GM23338 (cell line): ENCODE measurements at regions not wholly inside any gene's neighbourhood (a gene's known extent, or its start where the extent isn't known, plus 50 kb on each side); places are given as distances from the start of the nearest gene placed in this dataset.

Experiments
- ATAC-seq: fragments of 200-7000 bp; cut with Tn5 transposase; 3 replicates; pipeline ENCODE4 v1.9.1; 2020
- DNase-seq: peaks from one replicate; pipeline ENCODE4 v3.0.0-alpha.2; 2015; ENCODE audit warnings: low spot score
- H2AFZ ChIP-seq: fragments of 200-600 bp; sonication (generic); 2 replicates; pipeline ENCODE4 v1.8.0; 2016; ENCODE audit warnings: antibody characterized with exemption, mild to moderate bottlenecking, moderate library complexity
- H3F3A ChIP-seq: fragments of 200-600 bp; sonication (generic); replicated peaks from 2 replicates; pipeline ENCODE4 v1.8.0; 2017; ENCODE audit warnings: antibody characterized with exemption, mixed run types, low read depth
- H3K27ac ChIP-seq: fragments of 200-600 bp; sonication (generic); 2 replicates; pipeline ENCODE4 v1.6.1; 2016; ENCODE audit warnings: low read depth
- H3K27me3 ChIP-seq: fragments of 200-600 bp; sonication (generic); 2 replicates; pipeline ENCODE4 v1.8.0; 2016; ENCODE audit warnings: mild to moderate bottlenecking, mixed run types, moderate library complexity; ENCODE audit not compliant: insufficient read depth
- H3K36me3 ChIP-seq: fragments of 200-600 bp; sonication (generic); 2 replicates; pipeline ENCODE4 v1.8.0; 2016; ENCODE audit warnings: mild to moderate bottlenecking; ENCODE audit not compliant: insufficient read depth
- H3K4me1 ChIP-seq: fragments of 200-600 bp; sonication (generic); 2 replicates; pipeline ENCODE4 v1.8.0; 2016; ENCODE audit warnings: mild to moderate bottlenecking, moderate library complexity; ENCODE audit not compliant: insufficient read depth
- H3K4me2 ChIP-seq: fragments of 200-600 bp; sonication (generic); 2 replicates; pipeline ENCODE4 v1.7.1; 2017; ENCODE audit warnings: mixed run types
- H3K4me3 ChIP-seq: fragments of 200-600 bp; sonication (generic); 2 replicates; pipeline ENCODE4 v1.6.1; 2016; ENCODE audit warnings: mixed run types
- H3K79me2 ChIP-seq: fragments of 200-600 bp; sonication (generic); replicated peaks from 2 replicates; pipeline ENCODE4 v1.8.0; 2017; ENCODE audit warnings: mild to moderate bottlenecking; ENCODE audit not compliant: insufficient read depth
- H3K9me2 ChIP-seq: fragments of 200-600 bp; sonication (generic); 2 replicates; pipeline ENCODE4 v1.8.0; 2017; ENCODE audit not compliant: insufficient read depth
- H4K20me1 ChIP-seq: fragments of 200-600 bp; sonication (generic); replicated peaks from 2 replicates; pipeline ENCODE4 v1.8.0; 2017; ENCODE audit warnings: mild to moderate bottlenecking; ENCODE audit not compliant: insufficient read depth
- H3K27ac Mint-ChIP-seq: 2 replicates; pipeline ENCODE4 v1.8.0; 2020; ENCODE audit warnings: inconsistent platforms, mild to moderate bottlenecking, moderate library complexity, mixed read lengths
- H3K27me3 Mint-ChIP-seq: 3 replicates; pipeline ENCODE4 v1.8.0; 2022; ENCODE audit warnings: low read depth, mild to moderate bottlenecking, moderate library complexity, mixed read lengths, inconsistent platforms; ENCODE audit not compliant: insufficient read depth, poor library complexity
- H3K36me3 Mint-ChIP-seq: 3 replicates; pipeline ENCODE4 v1.8.0; 2021; ENCODE audit warnings: low read depth, mild to moderate bottlenecking, inconsistent platforms, moderate library complexity, mixed read lengths
- H3K4me1 Mint-ChIP-seq: 3 replicates; pipeline ENCODE4 v1.8.0; 2020; ENCODE audit warnings: mild to moderate bottlenecking, inconsistent platforms, mixed read lengths
- H3K4me3 Mint-ChIP-seq: 3 replicates; pipeline ENCODE4 v1.8.0; 2021; ENCODE audit warnings: moderate library complexity, mild to moderate bottlenecking, inconsistent platforms, mixed read lengths
- H3K9me3 Mint-ChIP-seq: 3 replicates; pipeline ENCODE4 v1.8.0; 2020; ENCODE audit warnings: moderate library complexity, mild to moderate bottlenecking, inconsistent platforms, mixed read lengths
- CTCF ChIP-seq, 2 experiments: fragments of 200-600 bp in 1 of 2; sonication (generic) in 1 of 2; conservative IDR thresholded peaks; 2 replicates each; pipeline versions ENCODE4 v1.5.1 to v1.6.1; 2016 to 2017; ENCODE audit warnings: antibody characterized with exemption in 2 of 2, low read depth in 2 of 2, mild to moderate bottlenecking in 2 of 2, moderate library complexity in 1 of 2
- EZH2 ChIP-seq: fragments of 200-600 bp; sonication (generic); IDR thresholded peaks from one replicate; pipeline ENCODE4 v1.8.0; 2017; ENCODE audit warnings: antibody characterized with exemption, mild to moderate bottlenecking, low read depth; ENCODE audit not compliant: unreplicated experiment
- EZH2phosphoT487 ChIP-seq: fragments of 200-600 bp; sonication (generic); IDR thresholded peaks from one replicate; pipeline ENCODE4 v1.8.1; 2018; ENCODE audit warnings: antibody characterized with exemption; ENCODE audit not compliant: unreplicated experiment
- JUNB ChIP-seq: IDR thresholded peaks from one replicate; pipeline ENCODE4 v1.6.1; 2016; ENCODE audit warnings: antibody characterized with exemption; ENCODE audit not compliant: unreplicated experiment
- NANOG ChIP-seq: IDR thresholded peaks from 2 replicates; pipeline ENCODE4 v1.6.1; 2016; ENCODE audit warnings: antibody characterized with exemption, borderline replicate concordance
- POLR2AphosphoS5 ChIP-seq: IDR thresholded peaks from 2 replicates; pipeline ENCODE4 v1.6.1; 2016; ENCODE audit warnings: antibody characterized with exemption, low read depth
- ZNF331 ChIP-seq: fragments of 250-450 bp; sonication (Bioruptor Pico); IDR thresholded peaks from 2 replicates; pipeline ENCODE4 v1.5.0; 2020; ENCODE audit warnings: low read depth, mild to moderate bottlenecking, moderate library complexity

- H3K9me2 ChIP-seq, result no peaks in the 10 kb centered on the region
- H3K4me3 ChIP-seq, result no peak overlapping the region
- Mint-ChIP-seq H3K27me3 (no peaks in the 10 kb centered on the region), H3K4me1 (no peaks in the 10 kb centered on the region; the same call in 2 of the 3 replicates), H3K36me3 (no peaks in the 10 kb centered on the region), H3K27ac (no peak overlapping the region), H3K9me3 (no peaks in the 10 kb centered on the region), H3K4me3 (no peak overlapping the region)
- no peaks in the 10 kb centered on the region for H3K4me1 ChIP-seq
- H3K36me3 ChIP-seq, result no peaks in the 10 kb centered on the region
- DNase-seq, result no peak
- no peak overlapping the region for H3K27ac ChIP-seq
- H3K79me2 ChIP-seq, result no peaks in the 10 kb centered on the region
- H2AFZ ChIP-seq, result no peak overlapping the region
- no peaks in the 10 kb centered on the region for H3F3A ChIP-seq
- H3K27me3 ChIP-seq, result no peaks in the 10 kb centered on the region
- H4K20me1 ChIP-seq, result no peaks in the 10 kb centered on the region
- no peak overlapping the region for H3K4me2 ChIP-seq
- no peak for ATAC-seq
- TF ChIP-seq POLR2AphosphoS5 (no peak), EZH2phosphoT487 (no peak), CTCF (conservative IDR thresholded peaks at IDR 0.05; ENCODE audit: low read depth in 2 of 2) (no peak)
These were observed 320.0 kb downstream of the MTX2 start for GRCh38 chr2:176589287-176589686.

- H3K4me1 ChIP-seq, result peaks cover 5% of the 10 kb centered on the region; the same call in 1 of the 2 replicates
- no peak overlapping the region for H3K27ac Mint-ChIP-seq
- no peaks in the 10 kb centered on the region for H3K27me3 Mint-ChIP-seq
- H3K4me1 Mint-ChIP-seq, result no peaks in the 10 kb centered on the region; the same call in 2 of the 3 replicates
- H3K27ac ChIP-seq, result no peak overlapping the region
- H3K27me3 ChIP-seq, result no peaks in the 10 kb centered on the region
- no peaks in the 10 kb centered on the region for H3K36me3 Mint-ChIP-seq
- H4K20me1 ChIP-seq, result no peaks in the 10 kb centered on the region
- no peak overlapping the region for H3K4me3 Mint-ChIP-seq
- no peak for TF ChIP-seq EZH2
- TF ChIP-seq NANOG, result no peak
- no peak for TF ChIP-seq CTCF (conservative IDR thresholded peaks at IDR 0.05; ENCODE audit: low read depth in 2 of 2)
- TF ChIP-seq JUNB, result no peak
- TF ChIP-seq ZNF331 (CRISPR knock-in tag), result no peak
- no peak overlapping the region for H2AFZ ChIP-seq
- no peaks in the 10 kb centered on the region for H3K9me3 Mint-ChIP-seq
- ATAC-seq (no peak), DNase-seq (no peak)
- H3K36me3 ChIP-seq, result no peaks in the 10 kb centered on the region
- H3F3A ChIP-seq, result no peaks in the 10 kb centered on the region
- H3K9me2 ChIP-seq, result no peaks in the 10 kb centered on the region; the same call in 1 of the 2 replicates
- H3K79me2 ChIP-seq, result no peaks in the 10 kb centered on the region
- H3K4me2 ChIP-seq, result no peak overlapping the region
- H3K4me3 ChIP-seq, result no peak overlapping the region
These were observed 320.7 kb downstream of the MTX2 start for GRCh38 chr2:176589825-176590440.
